Left lung (tissue), 4 donors: ENCODE measurements at regions not wholly inside any gene's neighbourhood (a gene's known extent, or its start where the extent isn't known, plus 50 kb on each side); places are given as distances from the start of the nearest gene placed in this dataset.

ENCODE experiments used
- ATAC-seq: fragments of 200-7000 bp; cut with Tn5 transposase; one replicate; pipeline ENCODE4 v1.9.1; 2020; ENCODE audit warnings: moderate library complexity
- DNase-seq, 4 donors: peaks; one replicate each; pipeline ENCODE4 v3.0.0-alpha.2; 2013 to 2020
- H3K27ac ChIP-seq, 2 donors: fragments of 200-600 bp; sonication (generic) in 1 of 2; one replicate each; pipeline versions ENCODE4 v1.5.0 to v1.8.0; 2020 to 2021
- H3K27me3 ChIP-seq, 2 donors: fragments of 200-600 bp; sonication (generic) in 1 of 2; one replicate each; pipeline versions ENCODE4 v1.5.0 to v1.8.0; 2020 to 2021
- H3K36me3 ChIP-seq, 2 donors: fragments of 200-600 bp; sonication (generic) in 1 of 2; one replicate each; pipeline versions ENCODE4 v1.5.0 to v1.8.0; 2020 to 2021
- H3K4me1 ChIP-seq, 2 donors: fragments of 200-600 bp; one replicate each; pipeline ENCODE4 v1.8.0; 2021
- H3K4me3 ChIP-seq, 2 donors: fragments of 200-600 bp; sonication (generic) in 1 of 2; one replicate each; pipeline versions ENCODE4 v1.5.0 to v1.8.0; 2020 to 2021; ENCODE audit warnings: mild to moderate bottlenecking in 1 of 2
- H3K9me3 ChIP-seq, 2 donors: fragments of 200-600 bp; sonication (generic) in 1 of 2; one replicate each; pipeline versions ENCODE4 v1.5.0 to v1.8.0; 2020 to 2021
- intact Hi-C, 2 donors: fragments of 100-400 bp; cut with DNase I; formaldehyde crosslinking; loops; one replicate each; pipeline versions ENCODE4 v1.11.2 to v1.14.2; 2022
- TF ChIP-seq, protein P1 (sequence below), 2 donors: fragments of 200-600 bp; sonication (generic) in 1 of 2; IDR thresholded peaks; one replicate each; pipeline versions ENCODE4 v1.5.0 to v1.8.0; 2021; ENCODE audit warnings: antibody characterized with exemption in 2 of 2
- donor health status: DM: no; HTN: yes; CAD: no.
- donor health status: DM: no; HTN: no; CAD: no.

- no peak for ATAC-seq
- Histone ChIP-seq H3K27ac (no peak overlapping the region), H3K4me3 (no peak overlapping the region), H3K27me3 (no peaks in the 10 kb centered on the region), H3K4me1 (no peaks in the 10 kb centered on the region), H3K36me3 (no peaks in the 10 kb centered on the region), H3K9me3 (peaks cover 0 to 7% of the 10 kb centered on the region in 2 donors)
- TF ChIP-seq, protein P1, sequence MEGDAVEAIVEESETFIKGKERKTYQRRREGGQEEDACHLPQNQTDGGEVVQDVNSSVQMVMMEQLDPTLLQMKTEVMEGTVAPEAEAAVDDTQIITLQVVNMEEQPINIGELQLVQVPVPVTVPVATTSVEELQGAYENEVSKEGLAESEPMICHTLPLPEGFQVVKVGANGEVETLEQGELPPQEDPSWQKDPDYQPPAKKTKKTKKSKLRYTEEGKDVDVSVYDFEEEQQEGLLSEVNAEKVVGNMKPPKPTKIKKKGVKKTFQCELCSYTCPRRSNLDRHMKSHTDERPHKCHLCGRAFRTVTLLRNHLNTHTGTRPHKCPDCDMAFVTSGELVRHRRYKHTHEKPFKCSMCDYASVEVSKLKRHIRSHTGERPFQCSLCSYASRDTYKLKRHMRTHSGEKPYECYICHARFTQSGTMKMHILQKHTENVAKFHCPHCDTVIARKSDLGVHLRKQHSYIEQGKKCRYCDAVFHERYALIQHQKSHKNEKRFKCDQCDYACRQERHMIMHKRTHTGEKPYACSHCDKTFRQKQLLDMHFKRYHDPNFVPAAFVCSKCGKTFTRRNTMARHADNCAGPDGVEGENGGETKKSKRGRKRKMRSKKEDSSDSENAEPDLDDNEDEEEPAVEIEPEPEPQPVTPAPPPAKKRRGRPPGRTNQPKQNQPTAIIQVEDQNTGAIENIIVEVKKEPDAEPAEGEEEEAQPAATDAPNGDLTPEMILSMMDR (IDR thresholded peaks at IDR 0.05): no peak
- intact Hi-C loops: no loop called here
- no peak for DNase-seq
Observed at GRCh38 chr14:84789012-84789411, 740.9 kb upstream of the FLRT2 start.

- no peaks in the 10 kb centered on the region for H3K27me3 ChIP-seq
- H3K36me3 ChIP-seq: no peaks in the 10 kb centered on the region
- intact Hi-C loops: no loop called here
- TF ChIP-seq, protein P1 (IDR thresholded peaks at IDR 0.05): no peak
- ATAC-seq (no peak), DNase-seq (no peak)
- H3K4me3 ChIP-seq: no peak overlapping the region
- H3K27ac ChIP-seq: no peak overlapping the region
- H3K4me1 ChIP-seq: no peaks in the 10 kb centered on the region
- peaks cover 0 to 3% of the 10 kb centered on the region in 2 donors for H3K9me3 ChIP-seq
Observed at GRCh38 chr14:84792722-84793410, 737.1 kb upstream of the FLRT2 start.

DNA sequence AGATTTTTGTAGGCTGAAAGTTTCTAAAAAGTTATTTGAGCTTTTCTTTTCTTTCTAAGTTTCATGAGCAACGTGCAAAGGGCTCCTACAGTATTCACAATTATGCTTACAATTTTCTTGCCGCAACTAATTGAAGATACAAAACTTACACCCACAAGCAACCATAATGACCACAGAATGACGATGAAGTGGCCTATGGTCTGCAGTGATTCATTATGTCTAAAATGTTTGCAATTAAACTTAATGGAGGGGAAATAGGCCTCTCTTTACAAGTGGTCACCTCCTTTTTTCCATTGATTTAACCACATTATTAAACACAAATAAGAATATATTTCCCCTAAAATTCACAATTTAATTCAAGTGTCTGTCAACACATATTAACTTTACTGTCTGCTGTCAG is 732.6 kb upstream of the FLRT2 start:
- no peak for DNase-seq
- intact Hi-C loops: no loop called here
- no peak for ATAC-seq
- TF ChIP-seq, protein P1 (IDR thresholded peaks at IDR 0.05): no peak
- Histone ChIP-seq H3K36me3 (no peaks in the 10 kb centered on the region), H3K4me1 (no peaks in the 10 kb centered on the region), H3K4me3 (no peak overlapping the region), H3K27ac (no peak overlapping the region), H3K9me3 (peaks cover 0 to 3% of the 10 kb centered on the region in 2 donors), H3K27me3 (no peaks in the 10 kb centered on the region)

DNA sequence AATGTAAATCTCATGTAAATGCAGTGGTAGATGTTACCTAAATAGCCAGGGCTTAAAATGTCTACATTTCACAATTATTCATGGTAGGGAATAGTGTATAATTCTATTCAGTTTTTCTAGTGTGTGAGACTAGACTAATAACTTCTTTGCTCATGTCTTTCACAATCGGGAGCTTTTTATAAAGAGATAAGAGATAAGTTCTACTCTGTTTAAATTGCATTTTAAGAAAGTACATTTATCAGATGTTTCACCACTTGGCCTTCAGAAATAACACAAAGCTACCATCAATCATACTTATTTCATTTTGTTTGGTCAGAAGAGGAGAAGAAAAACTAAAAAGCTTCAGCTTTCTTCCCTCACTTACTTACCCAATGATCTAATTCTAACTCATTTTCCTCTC is 725.5 kb upstream of the FLRT2 start:
- TF ChIP-seq, protein P1 (IDR thresholded peaks at IDR 0.05): no peak
- H3K4me3 ChIP-seq: no peak overlapping the region
- intact Hi-C loops: no loop called here
- H3K4me1 ChIP-seq: no peaks in the 10 kb centered on the region
- no peaks in the 10 kb centered on the region for H3K36me3 ChIP-seq
- DNase-seq (no peak), ATAC-seq (no peak)
- H3K9me3 ChIP-seq: peaks cover 0 to 4% of the 10 kb centered on the region in 2 donors
- no peaks in the 10 kb centered on the region for H3K27me3 ChIP-seq
- H3K27ac ChIP-seq: no peak overlapping the region

GRCh38 chr14:84804895-84805294 is 725.0 kb upstream of the FLRT2 start:
- no peaks in the 10 kb centered on the region for H3K36me3 ChIP-seq
- intact Hi-C loops: no loop called here
- H3K9me3 ChIP-seq: peaks cover 0 to 4% of the 10 kb centered on the region in 2 donors
- no peak overlapping the region for H3K4me3 ChIP-seq
- H3K4me1 ChIP-seq: no peaks in the 10 kb centered on the region
- no peak for DNase-seq
- TF ChIP-seq, protein P1 (IDR thresholded peaks at IDR 0.05): no peak
- ATAC-seq: no peak
- no peak overlapping the region for H3K27ac ChIP-seq
- no peaks in the 10 kb centered on the region for H3K27me3 ChIP-seq
